ENCODE measurements at regions not wholly inside any gene's neighbourhood (a gene's known extent, or its start where the extent isn't known, plus 50 kb on each side); places are given as distances from the start of the nearest gene placed in this dataset.

DNA sequence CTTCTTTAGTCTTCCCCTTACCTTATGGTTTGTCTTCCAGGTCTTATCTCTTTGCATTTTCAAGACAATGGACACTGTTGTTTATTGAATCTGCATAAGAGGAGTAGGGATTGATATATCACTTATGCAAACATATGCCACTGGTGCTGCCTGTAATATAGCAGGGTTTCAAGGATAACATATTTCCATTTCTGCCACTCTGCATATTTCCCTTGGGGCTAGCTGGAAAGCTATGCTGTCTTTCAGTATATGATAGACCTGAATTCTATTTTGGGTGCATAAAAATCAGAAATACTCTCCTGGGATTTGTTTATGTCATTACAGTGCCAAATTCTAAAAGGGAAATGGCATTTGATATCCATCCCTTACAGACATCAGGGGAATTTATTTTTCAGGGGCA lies 400.2 kb downstream of the TLR4 start:
- Histone ChIP-seq H3K27me3 (ENCODE audit: insufficient read depth, low read depth) (no peaks in the 10 kb centered on the region), H3K4me3 (no peak overlapping the region), H3K4me2 (no peak overlapping the region), H2AFZ (no peak overlapping the region), H3K27ac (no peak overlapping the region), H3K4me1 (replicated peaks; ENCODE audit: insufficient read depth) (no peaks in the 10 kb centered on the region), H3K79me2 (ENCODE audit: low read depth) (no peaks in the 10 kb centered on the region), H3K36me3 (ENCODE audit: low read depth) (no peaks in the 10 kb centered on the region), H4K20me1 (ENCODE audit: insufficient read depth) (no peaks in the 10 kb centered on the region), H3K9me2 (ENCODE audit: insufficient read depth) (no peaks in the 10 kb centered on the region), H3K9me3 (ENCODE audit: insufficient read depth, low read depth) (no peaks in the 10 kb centered on the region), H3F3A (ENCODE audit: insufficient read depth, low read depth) (no peaks in the 10 kb centered on the region)
- CTCF ChIA-PET = no interaction called here
- TF ChIP-seq, protein P1, sequence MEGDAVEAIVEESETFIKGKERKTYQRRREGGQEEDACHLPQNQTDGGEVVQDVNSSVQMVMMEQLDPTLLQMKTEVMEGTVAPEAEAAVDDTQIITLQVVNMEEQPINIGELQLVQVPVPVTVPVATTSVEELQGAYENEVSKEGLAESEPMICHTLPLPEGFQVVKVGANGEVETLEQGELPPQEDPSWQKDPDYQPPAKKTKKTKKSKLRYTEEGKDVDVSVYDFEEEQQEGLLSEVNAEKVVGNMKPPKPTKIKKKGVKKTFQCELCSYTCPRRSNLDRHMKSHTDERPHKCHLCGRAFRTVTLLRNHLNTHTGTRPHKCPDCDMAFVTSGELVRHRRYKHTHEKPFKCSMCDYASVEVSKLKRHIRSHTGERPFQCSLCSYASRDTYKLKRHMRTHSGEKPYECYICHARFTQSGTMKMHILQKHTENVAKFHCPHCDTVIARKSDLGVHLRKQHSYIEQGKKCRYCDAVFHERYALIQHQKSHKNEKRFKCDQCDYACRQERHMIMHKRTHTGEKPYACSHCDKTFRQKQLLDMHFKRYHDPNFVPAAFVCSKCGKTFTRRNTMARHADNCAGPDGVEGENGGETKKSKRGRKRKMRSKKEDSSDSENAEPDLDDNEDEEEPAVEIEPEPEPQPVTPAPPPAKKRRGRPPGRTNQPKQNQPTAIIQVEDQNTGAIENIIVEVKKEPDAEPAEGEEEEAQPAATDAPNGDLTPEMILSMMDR (conservative IDR thresholded peaks at IDR 0.05) = no peak
- TF ChIP-seq EZH2 (IDR thresholded peaks at IDR 0.05; ENCODE audit: low read depth) = no peak
- intact Hi-C loops (cut with micrococcal nuclease; ENCODE audit: unreplicated experiment) = no loop called here
- no TSS peak for BruUV-seq (replicated peaks)
- POLR2A ChIA-PET (ENCODE audit: unreplicated experiment) = no interaction called here
- no peak for DNase-seq

DNA sequence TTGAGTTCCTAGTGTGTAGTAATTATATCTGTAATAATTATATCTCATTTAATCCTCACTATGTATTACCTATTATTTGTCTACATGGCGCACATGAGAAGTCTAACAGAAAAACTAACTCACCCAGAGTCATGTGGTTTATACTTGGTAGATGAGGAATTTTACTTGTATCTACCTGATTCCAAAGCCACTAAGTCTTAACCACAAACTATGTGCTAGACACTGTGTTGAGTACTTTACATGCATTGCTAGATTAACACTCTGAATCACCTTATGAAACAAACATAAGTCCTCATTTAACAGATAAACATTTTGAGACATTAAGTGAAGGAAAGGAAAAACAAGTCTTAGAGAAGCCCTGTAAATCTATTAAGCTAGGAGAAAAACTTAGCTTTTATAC lies 404.8 kb downstream of the TLR4 start:
- TF ChIP-seq EZH2 (IDR thresholded peaks at IDR 0.05; ENCODE audit: low read depth) = no peak
- TF ChIP-seq, protein P1 (conservative IDR thresholded peaks at IDR 0.05) = no peak
- ChIA-PET POLR2A (ENCODE audit: unreplicated experiment) (no interaction called here), CTCF (no interaction called here)
- intact Hi-C loops (cut with micrococcal nuclease; ENCODE audit: unreplicated experiment) = no loop called here
- no TSS peak for BruUV-seq (replicated peaks)
- Histone ChIP-seq H3K4me3 (no peak overlapping the region), H3K4me1 (replicated peaks; ENCODE audit: insufficient read depth) (no peaks in the 10 kb centered on the region), H3K9me2 (ENCODE audit: insufficient read depth) (no peaks in the 10 kb centered on the region), H3K36me3 (ENCODE audit: low read depth) (no peaks in the 10 kb centered on the region), H3K9me3 (ENCODE audit: insufficient read depth, low read depth) (no peaks in the 10 kb centered on the region), H3K27me3 (ENCODE audit: insufficient read depth, low read depth) (no peaks in the 10 kb centered on the region), H3K4me2 (no peak overlapping the region), H4K20me1 (ENCODE audit: insufficient read depth) (no peaks in the 10 kb centered on the region), H3K27ac (no peak overlapping the region), H3K79me2 (ENCODE audit: low read depth) (no peaks in the 10 kb centered on the region), H2AFZ (no peak overlapping the region), H3F3A (ENCODE audit: insufficient read depth, low read depth) (no peaks in the 10 kb centered on the region)
- no peak for DNase-seq

DNA sequence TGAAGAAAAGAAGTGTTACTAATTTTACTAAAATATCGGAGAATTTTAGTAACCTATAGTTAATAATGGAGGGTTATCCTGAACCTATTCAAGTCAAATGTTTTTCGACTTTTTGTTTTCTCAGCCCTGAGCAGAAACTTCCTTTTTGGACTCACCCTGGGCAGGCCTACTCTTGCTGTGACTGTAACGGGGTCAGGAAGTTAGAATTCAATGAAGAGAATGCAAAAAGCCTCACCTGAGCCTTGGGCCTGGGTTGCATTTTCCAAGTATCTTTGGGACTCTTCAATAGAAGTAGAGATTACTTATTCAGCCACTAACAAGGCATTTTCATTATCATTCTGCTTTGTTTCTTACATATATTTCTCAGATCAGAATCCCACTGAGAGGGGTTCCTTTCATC lies 405.3 kb downstream of the TLR4 start:
- BruUV-seq (replicated peaks) = no TSS peak

More for the DNA sequence above, 405.3 kb downstream of the TLR4 start:
- Histone ChIP-seq H3F3A (ENCODE audit: insufficient read depth, low read depth) (no peaks in the 10 kb centered on the region), H3K9me3 (ENCODE audit: insufficient read depth, low read depth) (no peaks in the 10 kb centered on the region), H4K20me1 (ENCODE audit: insufficient read depth) (no peaks in the 10 kb centered on the region), H3K27me3 (ENCODE audit: insufficient read depth, low read depth) (no peaks in the 10 kb centered on the region), H3K9me2 (ENCODE audit: insufficient read depth) (no peaks in the 10 kb centered on the region), H3K4me3 (no peak overlapping the region), H3K27ac (no peak overlapping the region), H3K4me1 (replicated peaks; ENCODE audit: insufficient read depth) (no peaks in the 10 kb centered on the region), H2AFZ (no peak overlapping the region), H3K79me2 (ENCODE audit: low read depth) (no peaks in the 10 kb centered on the region), H3K4me2 (no peak overlapping the region), H3K36me3 (ENCODE audit: low read depth) (no peaks in the 10 kb centered on the region)
- ChIA-PET POLR2A (ENCODE audit: unreplicated experiment) (no interaction called here), CTCF (no interaction called here)
- intact Hi-C loops (cut with micrococcal nuclease; ENCODE audit: unreplicated experiment) = no loop called here
- no peak for TF ChIP-seq EZH2 (IDR thresholded peaks at IDR 0.05; ENCODE audit: low read depth)
- TF ChIP-seq, protein P1 (conservative IDR thresholded peaks at IDR 0.05) = no peak
- DNase-seq = no peak
